ENCODE measurements at regions not wholly inside any gene's neighbourhood (a gene's known extent, or its start where the extent isn't known, plus 50 kb on each side); places are given as distances from the start of the nearest gene placed in this dataset.

DNA sequence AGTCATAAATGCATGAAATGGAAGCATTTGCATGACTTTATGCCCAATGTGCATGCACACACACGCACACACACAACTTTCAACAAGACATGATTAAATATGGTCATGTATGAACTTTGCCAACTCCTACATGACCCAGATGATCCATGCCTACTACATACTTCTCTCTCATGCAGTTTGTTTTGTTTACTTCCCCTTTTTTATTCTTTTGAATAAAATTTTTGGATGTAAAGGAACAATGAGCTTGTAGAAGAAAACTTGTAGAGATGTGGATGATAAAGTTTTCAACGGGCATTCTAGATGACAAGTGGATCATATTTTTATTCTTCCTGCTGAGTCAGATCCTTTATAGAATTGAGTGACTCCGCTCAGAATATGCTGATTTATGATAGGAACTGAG lies 50.8 kb upstream of the AIG1 start:
- TF ChIP-seq, protein P1, sequence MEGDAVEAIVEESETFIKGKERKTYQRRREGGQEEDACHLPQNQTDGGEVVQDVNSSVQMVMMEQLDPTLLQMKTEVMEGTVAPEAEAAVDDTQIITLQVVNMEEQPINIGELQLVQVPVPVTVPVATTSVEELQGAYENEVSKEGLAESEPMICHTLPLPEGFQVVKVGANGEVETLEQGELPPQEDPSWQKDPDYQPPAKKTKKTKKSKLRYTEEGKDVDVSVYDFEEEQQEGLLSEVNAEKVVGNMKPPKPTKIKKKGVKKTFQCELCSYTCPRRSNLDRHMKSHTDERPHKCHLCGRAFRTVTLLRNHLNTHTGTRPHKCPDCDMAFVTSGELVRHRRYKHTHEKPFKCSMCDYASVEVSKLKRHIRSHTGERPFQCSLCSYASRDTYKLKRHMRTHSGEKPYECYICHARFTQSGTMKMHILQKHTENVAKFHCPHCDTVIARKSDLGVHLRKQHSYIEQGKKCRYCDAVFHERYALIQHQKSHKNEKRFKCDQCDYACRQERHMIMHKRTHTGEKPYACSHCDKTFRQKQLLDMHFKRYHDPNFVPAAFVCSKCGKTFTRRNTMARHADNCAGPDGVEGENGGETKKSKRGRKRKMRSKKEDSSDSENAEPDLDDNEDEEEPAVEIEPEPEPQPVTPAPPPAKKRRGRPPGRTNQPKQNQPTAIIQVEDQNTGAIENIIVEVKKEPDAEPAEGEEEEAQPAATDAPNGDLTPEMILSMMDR (IDR thresholded peaks at IDR 0.05; ENCODE audit: insufficient read depth, low read depth, low read length): no peak
- no peak for DNase-seq (ENCODE audit: low read depth)

More for the DNA sequence above, 50.8 kb upstream of the AIG1 start:
- no peak overlapping the region for H3K4me3 ChIP-seq (ENCODE audit: low read depth, low read length)
